ENCODE measurements at regions not wholly inside any gene's neighbourhood (a gene's known extent, or its start where the extent isn't known, plus 50 kb on each side); places are given as distances from the start of the nearest gene placed in this dataset.

GRCh38 chr7:25583621-25584020 lies 355.3 kb upstream of the NPVF start:
- Histone ChIP-seq H3K27me3 (ENCODE audit: insufficient read depth, poor library complexity, severe bottlenecking) (no peaks in the 10 kb centered on the region), H3K27ac (replicated peaks) (no peak overlapping the region), H3K4me3 (replicated peaks; ENCODE audit: insufficient read depth, low read length) (no peak overlapping the region)
- DNase-seq (ENCODE audit: low read depth in 1 of 2, low spot score in 1 of 2): no peak
- TF ChIP-seq GABPA (IDR thresholded peaks at IDR 0.05; ENCODE audit: low read depth): no peak
- TF ChIP-seq, protein P1, sequence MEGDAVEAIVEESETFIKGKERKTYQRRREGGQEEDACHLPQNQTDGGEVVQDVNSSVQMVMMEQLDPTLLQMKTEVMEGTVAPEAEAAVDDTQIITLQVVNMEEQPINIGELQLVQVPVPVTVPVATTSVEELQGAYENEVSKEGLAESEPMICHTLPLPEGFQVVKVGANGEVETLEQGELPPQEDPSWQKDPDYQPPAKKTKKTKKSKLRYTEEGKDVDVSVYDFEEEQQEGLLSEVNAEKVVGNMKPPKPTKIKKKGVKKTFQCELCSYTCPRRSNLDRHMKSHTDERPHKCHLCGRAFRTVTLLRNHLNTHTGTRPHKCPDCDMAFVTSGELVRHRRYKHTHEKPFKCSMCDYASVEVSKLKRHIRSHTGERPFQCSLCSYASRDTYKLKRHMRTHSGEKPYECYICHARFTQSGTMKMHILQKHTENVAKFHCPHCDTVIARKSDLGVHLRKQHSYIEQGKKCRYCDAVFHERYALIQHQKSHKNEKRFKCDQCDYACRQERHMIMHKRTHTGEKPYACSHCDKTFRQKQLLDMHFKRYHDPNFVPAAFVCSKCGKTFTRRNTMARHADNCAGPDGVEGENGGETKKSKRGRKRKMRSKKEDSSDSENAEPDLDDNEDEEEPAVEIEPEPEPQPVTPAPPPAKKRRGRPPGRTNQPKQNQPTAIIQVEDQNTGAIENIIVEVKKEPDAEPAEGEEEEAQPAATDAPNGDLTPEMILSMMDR (IDR thresholded peaks at IDR 0.05; ENCODE audit: insufficient read depth, low read length): no peak
- TF ChIP-seq SPI1 (IDR thresholded peaks at IDR 0.05; ENCODE audit: borderline replicate concordance, low read depth): no peak
- TF ChIP-seq, protein P2, sequence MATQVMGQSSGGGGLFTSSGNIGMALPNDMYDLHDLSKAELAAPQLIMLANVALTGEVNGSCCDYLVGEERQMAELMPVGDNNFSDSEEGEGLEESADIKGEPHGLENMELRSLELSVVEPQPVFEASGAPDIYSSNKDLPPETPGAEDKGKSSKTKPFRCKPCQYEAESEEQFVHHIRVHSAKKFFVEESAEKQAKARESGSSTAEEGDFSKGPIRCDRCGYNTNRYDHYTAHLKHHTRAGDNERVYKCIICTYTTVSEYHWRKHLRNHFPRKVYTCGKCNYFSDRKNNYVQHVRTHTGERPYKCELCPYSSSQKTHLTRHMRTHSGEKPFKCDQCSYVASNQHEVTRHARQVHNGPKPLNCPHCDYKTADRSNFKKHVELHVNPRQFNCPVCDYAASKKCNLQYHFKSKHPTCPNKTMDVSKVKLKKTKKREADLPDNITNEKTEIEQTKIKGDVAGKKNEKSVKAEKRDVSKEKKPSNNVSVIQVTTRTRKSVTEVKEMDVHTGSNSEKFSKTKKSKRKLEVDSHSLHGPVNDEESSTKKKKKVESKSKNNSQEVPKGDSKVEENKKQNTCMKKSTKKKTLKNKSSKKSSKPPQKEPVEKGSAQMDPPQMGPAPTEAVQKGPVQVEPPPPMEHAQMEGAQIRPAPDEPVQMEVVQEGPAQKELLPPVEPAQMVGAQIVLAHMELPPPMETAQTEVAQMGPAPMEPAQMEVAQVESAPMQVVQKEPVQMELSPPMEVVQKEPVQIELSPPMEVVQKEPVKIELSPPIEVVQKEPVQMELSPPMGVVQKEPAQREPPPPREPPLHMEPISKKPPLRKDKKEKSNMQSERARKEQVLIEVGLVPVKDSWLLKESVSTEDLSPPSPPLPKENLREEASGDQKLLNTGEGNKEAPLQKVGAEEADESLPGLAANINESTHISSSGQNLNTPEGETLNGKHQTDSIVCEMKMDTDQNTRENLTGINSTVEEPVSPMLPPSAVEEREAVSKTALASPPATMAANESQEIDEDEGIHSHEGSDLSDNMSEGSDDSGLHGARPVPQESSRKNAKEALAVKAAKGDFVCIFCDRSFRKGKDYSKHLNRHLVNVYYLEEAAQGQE (IDR thresholded peaks at IDR 0.05; ENCODE audit: insufficient replicate concordance, low read depth): no peak
- no peak for TF ChIP-seq POLR2AphosphoS5 (IDR thresholded peaks at IDR 0.05; ENCODE audit: low read depth)

DNA sequence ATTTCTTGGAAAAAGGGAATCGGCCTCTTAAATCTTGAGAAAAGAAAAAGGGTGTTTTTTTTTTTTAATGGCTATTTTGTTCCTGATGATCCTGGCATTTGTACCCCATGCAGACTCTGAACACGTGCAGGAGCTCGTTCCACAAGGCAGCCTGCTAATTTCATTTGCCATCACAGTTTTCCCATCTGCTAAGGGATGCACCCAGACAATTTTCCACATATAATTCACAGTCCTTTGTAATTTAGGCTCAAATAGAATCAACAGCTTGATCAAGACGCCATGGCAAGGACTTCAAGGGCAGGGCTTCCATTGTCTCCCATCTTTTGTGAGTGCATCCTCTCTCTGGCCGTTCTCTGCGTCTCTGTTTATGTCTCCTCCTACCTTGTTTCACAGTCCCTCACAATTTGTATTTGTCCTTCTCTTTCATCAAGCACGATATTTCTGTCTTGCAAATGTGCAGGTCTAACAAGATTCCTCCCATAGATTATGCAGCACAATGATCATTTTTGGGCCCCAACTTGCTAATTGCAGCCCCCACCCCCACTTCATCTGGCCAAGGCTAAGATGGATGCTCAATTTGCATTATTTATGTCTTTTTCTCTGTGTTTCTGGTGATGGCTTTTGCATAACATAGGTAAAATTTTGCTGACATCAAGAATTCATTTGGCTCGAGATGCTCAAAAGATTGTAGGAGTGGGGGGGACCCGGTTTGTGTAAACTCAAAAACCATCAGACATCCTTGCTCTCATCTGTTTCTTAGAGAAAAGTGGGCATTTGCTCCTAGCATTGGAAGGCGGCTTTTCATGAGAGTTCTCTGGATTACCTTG lies 356.0 kb upstream of the NPVF start:
- no peak overlapping the region for H3K27ac ChIP-seq (replicated peaks)
- H3K27me3 ChIP-seq (ENCODE audit: insufficient read depth, poor library complexity, severe bottlenecking): no peaks in the 10 kb centered on the region
- TF ChIP-seq GABPA (IDR thresholded peaks at IDR 0.05; ENCODE audit: low read depth) (no peak), POLR2AphosphoS5 (IDR thresholded peaks at IDR 0.05; ENCODE audit: low read depth) (no peak), SPI1 (IDR thresholded peaks at IDR 0.05; ENCODE audit: borderline replicate concordance, low read depth) (no peak)
- TF ChIP-seq, protein P2 (IDR thresholded peaks at IDR 0.05; ENCODE audit: insufficient replicate concordance, low read depth): no peak
- TF ChIP-seq, protein P1 (IDR thresholded peaks at IDR 0.05; ENCODE audit: insufficient read depth, low read length): no peak
- DNase-seq (ENCODE audit: low read depth in 1 of 2, low spot score in 1 of 2): no peak
- no peak overlapping the region for H3K4me3 ChIP-seq (replicated peaks; ENCODE audit: insufficient read depth, low read length)

DNA sequence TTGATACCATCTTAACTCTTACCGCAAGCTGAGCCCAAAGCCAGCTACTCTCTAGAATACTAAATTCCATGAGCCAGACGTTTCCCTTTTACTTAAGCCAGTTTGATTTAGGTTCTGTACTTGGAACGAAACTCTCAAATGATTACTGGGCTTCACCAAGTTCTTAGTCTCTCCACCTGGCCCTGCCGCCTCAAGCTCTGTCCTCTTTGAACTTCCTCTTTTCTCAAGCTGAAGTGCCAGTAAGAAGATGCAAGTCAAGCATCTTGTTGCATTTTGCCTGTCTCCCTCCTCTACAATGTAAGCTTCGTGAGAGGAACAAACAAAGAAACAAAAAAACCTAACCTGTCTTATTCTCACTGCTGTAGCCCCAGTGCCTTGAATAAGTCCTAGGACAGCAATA lies 358.2 kb upstream of the NPVF start:
- DNase-seq (ENCODE audit: low read depth in 1 of 2, low spot score in 1 of 2): peak in 1 of 2 experiments; percentile 45
- no peaks in the 10 kb centered on the region for H3K27me3 ChIP-seq (ENCODE audit: insufficient read depth, poor library complexity, severe bottlenecking)
- TF ChIP-seq, protein P1 (IDR thresholded peaks at IDR 0.05; ENCODE audit: insufficient read depth, low read length): no peak
- TF ChIP-seq, protein P2 (IDR thresholded peaks at IDR 0.05; ENCODE audit: insufficient replicate concordance, low read depth): no peak
- peak; percentile 57; the same call in 1 of the 2 replicates for TF ChIP-seq SPI1 (IDR thresholded peaks at IDR 0.05; ENCODE audit: borderline replicate concordance, low read depth)

More for the DNA sequence above, 358.2 kb upstream of the NPVF start:
- Histone ChIP-seq H3K4me3 (replicated peaks; ENCODE audit: insufficient read depth, low read length) (no peak overlapping the region), H3K27ac (replicated peaks) (no peak overlapping the region)

Measured in HL-60 (cell line).